IMR-90 (cell line): ENCODE measurements at regions not wholly inside any gene's neighbourhood (a gene's known extent, or its start where the extent isn't known, plus 50 kb on each side); places are given as distances from the start of the nearest gene placed in this dataset.
A peak's percentile ranks its signal among the peaks of the same experiment; 100 is the strongest.

ENCODE experiments used
- ATAC-seq: fragments of 200-7000 bp; cut with Tn5 transposase; 2 replicates; pipeline ENCODE4 v1.9.1; 2020; ENCODE audit warnings: low read depth, mild to moderate bottlenecking, moderate library complexity
- BruUV-seq: library from RNA; stranded (reverse); fragments of 400-500 nt; replicated peaks from 2 replicates; lab custom pipeline; 2021; lab: Mats Ljungman, UMichigan
- CTCF ChIA-PET: fragments of 300-600 bp; formaldehyde crosslinking; extraction: SDS; loops from one replicate; lab custom pipeline; 2021; ENCODE audit warnings: antibody characterized with exemption; lab: Yijun Ruan, JAX
- POLR2A ChIA-PET: fragments of 300-600 bp; sonication (Branson Sonifier 250); formaldehyde crosslinking; loops from one replicate; lab custom pipeline; 2022; ENCODE audit warnings: antibody characterized with exemption; ENCODE audit not compliant: unreplicated experiment; lab: Charles Lee
- DNase-seq: peaks from one replicate; pipeline ENCODE4 v3.0.0; 2013
- H2AFZ ChIP-seq: replicated peaks from 2 replicates; pipeline ENCODE3; 2013; ENCODE audit warnings: low read length, mild to moderate bottlenecking; ENCODE audit not compliant: poor library complexity
- H2AK5ac ChIP-seq: 2 replicates; pipeline ENCODE4 v1.6.1; 2013; ENCODE audit warnings: low read depth, low read length, inconsistent platforms
- H2AK9ac ChIP-seq: replicated peaks from 2 replicates; pipeline ENCODE3; 2013; ENCODE audit warnings: mild to moderate bottlenecking, low read depth, low read length, moderate library complexity; ENCODE audit not compliant: poor library complexity
- H2BK120ac ChIP-seq: 2 replicates; pipeline ENCODE4 v1.6.1; 2013; ENCODE audit warnings: low read depth, low read length, inconsistent platforms
- H2BK15ac ChIP-seq: 3 replicates; pipeline ENCODE4 v1.6.1; 2013; ENCODE audit warnings: low read depth, low read length, inconsistent platforms
- H2BK20ac ChIP-seq: 2 replicates; pipeline ENCODE4 v1.6.1; 2013; ENCODE audit warnings: low read depth, mild to moderate bottlenecking, inconsistent platforms, low read length, moderate library complexity
- H2BK5ac ChIP-seq: 2 replicates; pipeline ENCODE4 v1.6.1; 2013; ENCODE audit warnings: mild to moderate bottlenecking, low read depth, low read length, inconsistent platforms; ENCODE audit not compliant: poor library complexity, severe bottlenecking
- H3K14ac ChIP-seq: replicated peaks from 2 replicates; pipeline ENCODE4 v1.6.1; 2013; ENCODE audit warnings: low read depth, low read length, inconsistent platforms
- H3K18ac ChIP-seq: 2 replicates; pipeline ENCODE4 v1.6.1; 2013; ENCODE audit warnings: low read depth, low read length, control low read depth
- H3K23ac ChIP-seq: 2 replicates; pipeline ENCODE4 v1.6.1; 2013; ENCODE audit warnings: low read depth, low read length, inconsistent platforms
- H3K27ac ChIP-seq: 2 replicates; pipeline ENCODE4 v1.5.1; 2013; ENCODE audit warnings: mild to moderate bottlenecking, control low read depth, low read length; ENCODE audit not compliant: insufficient read depth
- H3K27me3 ChIP-seq: 2 replicates; pipeline ENCODE4 v1.6.1; 2013; ENCODE audit warnings: low read length; ENCODE audit not compliant: control insufficient read depth, insufficient read depth
- H3K36me3 ChIP-seq: 2 replicates; pipeline ENCODE4 v1.6.1; 2013; ENCODE audit warnings: low read length, mixed read lengths; ENCODE audit not compliant: control insufficient read depth, insufficient read depth
- H3K4ac ChIP-seq: 2 replicates; pipeline ENCODE4 v1.6.1; 2013; ENCODE audit warnings: low read depth, low read length, inconsistent platforms
- H3K4me1 ChIP-seq: 2 replicates; pipeline ENCODE4 v1.6.1; 2013; ENCODE audit warnings: low read length, mixed read lengths; ENCODE audit not compliant: control insufficient read depth, insufficient read depth
- H3K4me2 ChIP-seq: 2 replicates; pipeline ENCODE4 v1.6.1; 2013; ENCODE audit warnings: low read depth, mild to moderate bottlenecking, control low read depth, low read length, moderate library complexity
- H3K4me3 ChIP-seq: 2 replicates; pipeline ENCODE4 v1.5.1; 2013; ENCODE audit warnings: low read depth, mild to moderate bottlenecking, control low read depth, low read length, moderate library complexity; ENCODE audit not compliant: insufficient read depth
- H3K56ac ChIP-seq: 2 replicates; pipeline ENCODE4 v1.6.1; 2013; ENCODE audit warnings: low read length, inconsistent platforms; ENCODE audit not compliant: insufficient read depth; ENCODE audit errors: extremely low read depth
- H3K79me1 ChIP-seq, 2 experiments: 2 replicates each; pipeline ENCODE4 v1.6.1; 2013; ENCODE audit warnings: low read length in 2 of 2, inconsistent platforms in 1 of 2, low read depth in 1 of 2
- H3K9ac ChIP-seq: 2 replicates; pipeline ENCODE4 v1.6.1; 2013; ENCODE audit warnings: low read depth, low read length, control low read depth
- H3K9me1 ChIP-seq: 2 replicates; pipeline ENCODE4 v1.6.1; 2013; ENCODE audit warnings: low read length, inconsistent platforms; ENCODE audit not compliant: insufficient read depth
- H3K9me3 ChIP-seq: 2 replicates; pipeline ENCODE4 v1.6.1; 2013; ENCODE audit warnings: low read length; ENCODE audit not compliant: control insufficient read depth, insufficient read depth
- H4K20me1 ChIP-seq: 2 replicates; pipeline ENCODE4 v1.6.1; 2013; ENCODE audit warnings: low read length, inconsistent platforms; ENCODE audit not compliant: insufficient read depth
- H4K5ac ChIP-seq: 2 replicates; pipeline ENCODE4 v1.6.1; 2013; ENCODE audit warnings: mild to moderate bottlenecking, low read depth, low read length, control low read depth
- H4K8ac ChIP-seq, 2 experiments: 2 replicates each; pipeline ENCODE4 v1.6.1; 2013; ENCODE audit warnings: low read depth in 2 of 2, low read length in 2 of 2, control low read depth in 1 of 2, inconsistent platforms in 1 of 2
- H4K91ac ChIP-seq: 2 replicates; pipeline ENCODE4 v1.6.1; 2013; ENCODE audit warnings: low read depth, low read length, inconsistent platforms; ENCODE audit not compliant: insufficient read depth
- CEBPB ChIP-seq: IDR thresholded peaks from 2 replicates; pipeline ENCODE4 v1.6.1; 2012; ENCODE audit warnings: low read depth, low read length, improper control_type of control experiment
- CHD1 ChIP-seq: IDR thresholded peaks from 2 replicates; pipeline ENCODE4 v1.6.1; 2012; ENCODE audit warnings: low read depth, low read length, improper control_type of control experiment
- MAZ ChIP-seq: IDR thresholded peaks from 2 replicates; pipeline ENCODE4 v1.6.1; 2012; ENCODE audit warnings: low read depth, mild to moderate bottlenecking, low read length, improper control_type of control experiment, moderate library complexity, borderline replicate concordance
- MXI1 ChIP-seq: IDR thresholded peaks from 2 replicates; pipeline ENCODE4 v1.6.1; 2012; ENCODE audit warnings: low read depth, mild to moderate bottlenecking, low read length, moderate library complexity, borderline replicate concordance
- POLR2A ChIP-seq: IDR thresholded peaks from 2 replicates; pipeline ENCODE4 v1.6.1; 2012; ENCODE audit warnings: mild to moderate bottlenecking, low read depth, low read length
- RAD21 ChIP-seq: IDR thresholded peaks from 2 replicates; pipeline ENCODE4 v1.6.1; 2012; ENCODE audit warnings: low read length, improper control_type of control experiment
- SMC3 ChIP-seq: fragments of 150-350 bp; IDR thresholded peaks from 2 replicates; pipeline ENCODE4 v1.6.1; 2016; ENCODE audit warnings: low read depth, mild to moderate bottlenecking, antibody characterized with exemption, low read length, moderate library complexity
- dilution Hi-C: fragments of 300-500 bp; cut with HindIII; formaldehyde crosslinking; loops from one replicate; pipeline ENCODE4 v1.14.3; 2018; ENCODE audit warnings: low sequenced_read_pairs; ENCODE audit not compliant: unreplicated experiment
- in situ Hi-C: fragments of 300-500 bp; cut with MboI; formaldehyde crosslinking; loops from 3 replicates; pipeline ENCODE4 v1.14.3; 2019; ENCODE audit warnings: low sequenced_read_pairs, inconsistent platforms, mixed read lengths
- intact Hi-C: fragments of 100-400 bp; cut with micrococcal nuclease; formaldehyde crosslinking; loops from 2 replicates; pipeline ENCODE4 v1.10.0; 2022

DNA sequence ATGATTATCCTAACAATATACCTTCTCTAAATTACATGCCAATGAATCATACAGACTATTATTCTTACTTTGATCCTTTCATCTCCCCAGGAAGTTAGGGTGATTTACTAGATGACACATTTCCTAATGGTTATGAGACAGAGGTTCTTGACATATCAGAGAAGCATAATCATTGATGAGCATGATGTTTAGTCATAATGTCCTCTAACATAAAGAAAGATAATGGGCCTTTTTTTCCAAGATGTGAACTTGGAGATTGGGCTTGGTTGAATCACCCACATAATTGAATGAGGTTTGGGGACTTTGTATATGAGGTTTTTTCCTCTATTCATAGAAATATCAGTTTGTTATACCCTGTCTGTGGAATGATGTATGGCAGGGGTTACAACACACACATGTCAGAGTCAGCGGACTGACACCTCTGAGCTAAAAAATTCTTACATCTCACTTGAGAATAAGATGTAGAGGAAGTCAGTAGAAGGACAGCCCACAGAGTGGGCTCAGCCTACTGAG lies 69.7 kb upstream of the DCBLD2 start (continued):
- TF ChIP-seq MXI1, result no peak

- Histone ChIP-seq H2AK9ac (no peak overlapping the region), H4K20me1 (no peaks in the 10 kb centered on the region), H3K79me1 (peaks cover 3 to 24% of the 10 kb centered on the region in 2 experiments; a peak in 3 of 4 replicates), H2BK20ac (no peak overlapping the region), H3K9me3 (no peaks in the 10 kb centered on the region), H2BK15ac (no peak overlapping the region), H2AFZ (no peak overlapping the region), H2BK120ac (no peak overlapping the region), H3K36me3 (no peaks in the 10 kb centered on the region), H2BK5ac (no peak overlapping the region), H3K27ac (no peak overlapping the region), H3K4me2 (no peak overlapping the region), H3K4me1 (peaks cover 5% of the 10 kb centered on the region; the same call in 1 of the 2 replicates), H3K9ac (no peak overlapping the region), H3K18ac (no peak overlapping the region), H3K4me3 (no peak overlapping the region), H3K27me3 (no peaks in the 10 kb centered on the region), H3K23ac (no peak overlapping the region), H3K4ac (no peak overlapping the region; the same call in 1 of the 2 replicates), H4K5ac (no peak overlapping the region), H3K9me1 (peaks cover 9% of the 10 kb centered on the region; the same call in 1 of the 2 replicates), H2AK5ac (no peak overlapping the region), H4K8ac (no peak overlapping the region), H4K91ac (no peak overlapping the region), H3K56ac (no peak overlapping the region), H3K14ac (no peak overlapping the region)
- ATAC-seq (no peak), DNase-seq (no peak)
- BruUV-seq, result no TSS peak
- CTCF ChIA-PET, result no interaction called here
- POLR2A ChIA-PET, result no interaction called here
- in situ Hi-C loops, result no loop called here
- intact Hi-C loops, result no loop called here
- dilution Hi-C loops, result no loop called here
- no peak for TF ChIP-seq RAD21
- TF ChIP-seq MAZ, result no peak
- no peak for TF ChIP-seq SMC3
- peak; percentile 56 for TF ChIP-seq CEBPB
- TF ChIP-seq POLR2A, result no peak
- no peak for TF ChIP-seq CHD1
Observed at GRCh38 chr3:98969295-98969694, 67.8 kb upstream of the DCBLD2 start.
